RWPE1 (cell line): ENCODE measurements at regions not wholly inside any gene's neighbourhood (a gene's known extent, or its start where the extent isn't known, plus 50 kb on each side); places are given as distances from the start of the nearest gene placed in this dataset.

ENCODE experiments used
- CTCF ChIA-PET: fragments of 350-600 bp; sonication (Branson Sonifier 250); formaldehyde crosslinking; extraction: SDS; loops from one replicate; lab custom pipeline; 2021; lab: Yijun Ruan, JAX
- POLR2A ChIA-PET: fragments of 400-600 bp; formaldehyde crosslinking; extraction: SDS; loops from one replicate; lab custom pipeline; 2020; ENCODE audit warnings: antibody characterized with exemption; ENCODE audit not compliant: low non-redundant PET; lab: Yijun Ruan, JAX
- DNase-seq: peaks from one replicate; pipeline ENCODE4 v3.0.0; 2012; ENCODE audit warnings: low spot score
- H3K27ac ChIP-seq: fragments of 450-650 bp; 2 replicates; pipeline ENCODE4 v1.5.1; 2017
- CTCF ChIP-seq: fragments of 450-650 bp; conservative IDR thresholded peaks from 2 replicates; pipeline ENCODE4 v1.5.1; 2017; ENCODE audit warnings: low read depth, mild to moderate bottlenecking

- TF ChIP-seq CTCF: no peak
- POLR2A ChIA-PET: no interaction called here
- no peak for DNase-seq
- H3K27ac ChIP-seq: no peak overlapping the region
- CTCF ChIA-PET: no interaction called here
Measured at GRCh38 chr2:19762142-19762541, 139.6 kb downstream of the TTC32 start.

- ChIA-PET CTCF (no interaction called here), POLR2A (no interaction called here)
- H3K27ac ChIP-seq: no peak overlapping the region
- no peak for TF ChIP-seq CTCF
- no peak for DNase-seq
Measured at GRCh38 chr2:19759880-19760279, 141.9 kb downstream of the TTC32 start.

GRCh38 chr2:19758658-19759057 is 143.1 kb downstream of the TTC32 start:
- H3K27ac ChIP-seq: no peak overlapping the region
- no peak for DNase-seq
- no peak for TF ChIP-seq CTCF
- ChIA-PET CTCF (no interaction called here), POLR2A (no interaction called here)

- TF ChIP-seq CTCF: no peak
- no peak for DNase-seq
- H3K27ac ChIP-seq: no peak overlapping the region
- ChIA-PET CTCF (no interaction called here), POLR2A (no interaction called here)
Measured at GRCh38 chr2:19757586-19757985, 144.2 kb downstream of the TTC32 start.

- POLR2A ChIA-PET: no interaction called here
- peak overlapping the region; percentile 7; the same call in 1 of the 2 replicates for H3K27ac ChIP-seq
- TF ChIP-seq CTCF: no peak
- CTCF ChIA-PET: no interaction called here
- no peak for DNase-seq
Measured at GRCh38 chr2:19754907-19755306, 146.9 kb downstream of the TTC32 start.

GRCh38 chr2:19753818-19754217 is 148.0 kb downstream of the TTC32 start:
- DNase-seq: no peak
- POLR2A ChIA-PET: no interaction called here
- no peak for TF ChIP-seq CTCF
- no peak overlapping the region for H3K27ac ChIP-seq
- CTCF ChIA-PET: no interaction called here

GRCh38 chr2:19753314-19753713 is 148.5 kb downstream of the TTC32 start:
- no peak for DNase-seq
- POLR2A ChIA-PET: no interaction called here
- H3K27ac ChIP-seq: no peak overlapping the region
- CTCF ChIA-PET: no interaction called here
- no peak for TF ChIP-seq CTCF
